ENCODE measurements at regions not wholly inside any gene's neighbourhood (a gene's known extent, or its start where the extent isn't known, plus 50 kb on each side); places are given as distances from the start of the nearest gene placed in this dataset.

- no peak for TF ChIP-seq LARP7 (IDR thresholded peaks at IDR 0.05)
- TF ChIP-seq SRF (IDR thresholded peaks at IDR 0.05; ENCODE audit: low read depth in 2 of 2, low read length in 2 of 2), result no peak
- no peak for TF ChIP-seq NR2F1 (conservative IDR thresholded peaks at IDR 0.05)
Observed at GRCh38 chr2:120844070-120844738, 108.5 kb downstream of the GLI2 start.
